ENCODE measurements at regions not wholly inside any gene's neighbourhood (a gene's known extent, or its start where the extent isn't known, plus 50 kb on each side); places are given as distances from the start of the nearest gene placed in this dataset.

GRCh38 chr6:54717849-54718455 lies 128.6 kb upstream of the FAM83B start:
- peak; percentile 5 for DNase-seq (ENCODE audit: low read depth)

GRCh38 chr6:54718541-54719023 lies 128.0 kb upstream of the FAM83B start:
- DNase-seq (ENCODE audit: low read depth), result no peak

GRCh38 chr6:54719131-54719530 lies 127.4 kb upstream of the FAM83B start:
- DNase-seq (ENCODE audit: low read depth), result no peak

GRCh38 chr6:54719633-54720032 lies 126.9 kb upstream of the FAM83B start:
- DNase-seq (ENCODE audit: low read depth), result no peak

- no peak for DNase-seq (ENCODE audit: low read depth)
These were observed 124.2 kb upstream of the FAM83B start for GRCh38 chr6:54722328-54722727.

GRCh38 chr6:54729716-54730115 lies 116.9 kb upstream of the FAM83B start:
- no peak for DNase-seq (ENCODE audit: low read depth)

GRCh38 chr6:54730767-54731630 lies 115.6 kb upstream of the FAM83B start:
- DNase-seq (ENCODE audit: low read depth), result no peak

GRCh38 chr6:54737247-54737646 lies 109.3 kb upstream of the FAM83B start:
- DNase-seq (ENCODE audit: low read depth), result no peak

GRCh38 chr6:54747955-54748354 lies 98.6 kb upstream of the FAM83B start:
- DNase-seq (ENCODE audit: low read depth), result no peak

GRCh38 chr6:54754406-54754805 lies 92.2 kb upstream of the FAM83B start:
- DNase-seq (ENCODE audit: low read depth), result no peak

GRCh38 chr6:54758340-54758739 lies 88.2 kb upstream of the FAM83B start:
- DNase-seq (ENCODE audit: low read depth), result no peak

GRCh38 chr6:54768494-54768893 lies 78.1 kb upstream of the FAM83B start:
- no peak for DNase-seq (ENCODE audit: low read depth)

GRCh38 chr6:54770328-54770727 lies 76.2 kb upstream of the FAM83B start:
- DNase-seq (ENCODE audit: low read depth), result no peak

GRCh38 chr6:54771968-54772367 lies 74.6 kb upstream of the FAM83B start:
- DNase-seq (ENCODE audit: low read depth), result no peak

- DNase-seq (ENCODE audit: low read depth), result no peak
These were observed 74.0 kb upstream of the FAM83B start for GRCh38 chr6:54772610-54773009.

GRCh38 chr6:54775576-54775975 lies 71.0 kb upstream of the FAM83B start:
- no peak for DNase-seq (ENCODE audit: low read depth)

GRCh38 chr6:54776891-54777290 lies 69.7 kb upstream of the FAM83B start:
- DNase-seq (ENCODE audit: low read depth), result no peak

- DNase-seq (ENCODE audit: low read depth), result no peak
These were observed 67.8 kb upstream of the FAM83B start for GRCh38 chr6:54778731-54779130.

- no peak for DNase-seq (ENCODE audit: low read depth)
These were observed 62.6 kb upstream of the FAM83B start for GRCh38 chr6:54784011-54784410.

- DNase-seq (ENCODE audit: low read depth), result no peak
These were observed 60.4 kb upstream of the FAM83B start for GRCh38 chr6:54786154-54786553.

- no peak for DNase-seq (ENCODE audit: low read depth)
These were observed 58.7 kb upstream of the FAM83B start for GRCh38 chr6:54787825-54788224.
